ENCODE measurements at regions not wholly inside any gene's neighbourhood (a gene's known extent, or its start where the extent isn't known, plus 50 kb on each side); places are given as distances from the start of the nearest gene placed in this dataset.

DNA sequence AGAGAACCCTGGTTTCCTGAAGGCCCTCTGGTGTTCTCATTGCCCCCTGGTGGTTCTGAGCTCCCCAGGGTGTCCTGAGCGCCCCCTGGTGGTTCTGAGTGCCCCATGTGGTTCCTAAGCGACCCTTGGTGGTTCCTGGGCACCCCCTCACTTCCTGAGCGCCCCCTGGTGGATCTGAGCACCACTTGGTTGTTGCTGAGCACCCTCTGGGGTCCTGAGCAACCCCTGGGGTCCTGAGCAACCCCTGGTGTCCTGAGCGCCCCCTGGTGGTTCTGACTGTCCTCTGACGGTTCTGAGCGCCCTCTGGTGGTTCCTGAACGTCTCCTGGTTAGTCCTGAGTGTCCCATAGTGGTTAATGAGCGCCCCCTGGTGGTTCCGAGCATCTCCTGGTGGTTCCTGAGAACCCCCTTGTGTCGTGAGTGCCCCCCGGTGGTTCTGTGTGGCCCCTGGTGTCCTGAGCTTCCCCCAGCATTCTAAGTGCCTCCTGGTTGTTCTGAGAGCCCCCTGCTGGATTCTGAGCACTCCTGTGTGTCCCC is 568.3 kb downstream of the TMEM121 start:
- no peaks in the 10 kb centered on the region for H3K79me2 ChIP-seq (ENCODE audit: insufficient read depth, low read length)
- no CpG with 5 or more reads among the region's 11 CpGs for WGBS (ENCODE audit: low lambda C conversion rate)
- H3K27me3 ChIP-seq (ENCODE audit: control insufficient read depth in 1 of 2, insufficient read depth in 2 of 2, low read length in 2 of 2), result no peaks in the 10 kb centered on the region
- DNase-seq (ENCODE audit: low spot score) (peak; percentile 42), FAIRE-seq (no peak), ATAC-seq (no peak)
- no peak overlapping the region for H3K4me3 ChIP-seq (replicated peaks in 1 of 3; ENCODE audit: insufficient read depth in 1 of 3, low read depth in 2 of 3, low read length in 3 of 3)
- no peak overlapping the region for H2AFZ ChIP-seq (ENCODE audit: low read length)
- CTCF ChIA-PET (ENCODE audit: low intra/inter-chr PET ratio, low total read pairs), result interaction anchor here (0.8 to 1.8 kb wide), 10 partner anchors 47 to 323 kb away, joined by 3 to 9 read pairs (median 4); no protein-coding TSS in a partner anchor
- no peaks in the 10 kb centered on the region for H3K4me1 ChIP-seq (ENCODE audit: insufficient read depth, low read length)
- POLR2A ChIA-PET, result no interaction called here
- H4K20me1 ChIP-seq (ENCODE audit: insufficient read depth, low read length), result no peaks in the 10 kb centered on the region
- in situ Hi-C loops (cut with HindIII; ENCODE audit: extremely low pct_ligation_motif_present, low pct_unique_long_range_greater_than_20kb) (no loop called here), intact Hi-C loops (cut with micrococcal nuclease; ENCODE audit: unreplicated experiment) (no loop called here)
- TF ChIP-seq KDM5A (IDR thresholded peaks at IDR 0.05; ENCODE audit: borderline replicate concordance, low read length) (no peak), ZFP37 (CRISPR knock-in tag; IDR thresholded peaks at IDR 0.05; ENCODE audit: borderline replicate concordance) (no peak), ZNF547 (CRISPR knock-in tag; IDR thresholded peaks at IDR 0.05) (no peak), SRSF9 (IDR thresholded peaks at IDR 0.05; ENCODE audit: borderline replicate concordance, insufficient read depth, low read depth, low read length, poor library complexity, severe bottlenecking) (no peak)
- TF ChIP-seq, protein P1, sequence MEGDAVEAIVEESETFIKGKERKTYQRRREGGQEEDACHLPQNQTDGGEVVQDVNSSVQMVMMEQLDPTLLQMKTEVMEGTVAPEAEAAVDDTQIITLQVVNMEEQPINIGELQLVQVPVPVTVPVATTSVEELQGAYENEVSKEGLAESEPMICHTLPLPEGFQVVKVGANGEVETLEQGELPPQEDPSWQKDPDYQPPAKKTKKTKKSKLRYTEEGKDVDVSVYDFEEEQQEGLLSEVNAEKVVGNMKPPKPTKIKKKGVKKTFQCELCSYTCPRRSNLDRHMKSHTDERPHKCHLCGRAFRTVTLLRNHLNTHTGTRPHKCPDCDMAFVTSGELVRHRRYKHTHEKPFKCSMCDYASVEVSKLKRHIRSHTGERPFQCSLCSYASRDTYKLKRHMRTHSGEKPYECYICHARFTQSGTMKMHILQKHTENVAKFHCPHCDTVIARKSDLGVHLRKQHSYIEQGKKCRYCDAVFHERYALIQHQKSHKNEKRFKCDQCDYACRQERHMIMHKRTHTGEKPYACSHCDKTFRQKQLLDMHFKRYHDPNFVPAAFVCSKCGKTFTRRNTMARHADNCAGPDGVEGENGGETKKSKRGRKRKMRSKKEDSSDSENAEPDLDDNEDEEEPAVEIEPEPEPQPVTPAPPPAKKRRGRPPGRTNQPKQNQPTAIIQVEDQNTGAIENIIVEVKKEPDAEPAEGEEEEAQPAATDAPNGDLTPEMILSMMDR (CRISPR knock-in tag; IDR thresholded peaks at IDR 0.05), result peak; percentile 66
- H3K36me3 ChIP-seq (replicated peaks in 1 of 2; ENCODE audit: control insufficient read depth in 1 of 2, insufficient read depth in 2 of 2, low read length in 2 of 2), result no peaks in the 10 kb centered on the region
- no TSS peak for BruUV-seq (replicated peaks)
- H3K9ac ChIP-seq (ENCODE audit: insufficient read depth, low read depth, low read length), result no peak overlapping the region
- H3K9me3 ChIP-seq (ENCODE audit: low read length), result peaks cover 8% of the 10 kb centered on the region
- no peak overlapping the region for H3K27ac ChIP-seq (ENCODE audit: extremely low read length, insufficient read depth, low read length)
- H3K4me2 ChIP-seq (ENCODE audit: low read depth, low read length), result no peak overlapping the region

DNA sequence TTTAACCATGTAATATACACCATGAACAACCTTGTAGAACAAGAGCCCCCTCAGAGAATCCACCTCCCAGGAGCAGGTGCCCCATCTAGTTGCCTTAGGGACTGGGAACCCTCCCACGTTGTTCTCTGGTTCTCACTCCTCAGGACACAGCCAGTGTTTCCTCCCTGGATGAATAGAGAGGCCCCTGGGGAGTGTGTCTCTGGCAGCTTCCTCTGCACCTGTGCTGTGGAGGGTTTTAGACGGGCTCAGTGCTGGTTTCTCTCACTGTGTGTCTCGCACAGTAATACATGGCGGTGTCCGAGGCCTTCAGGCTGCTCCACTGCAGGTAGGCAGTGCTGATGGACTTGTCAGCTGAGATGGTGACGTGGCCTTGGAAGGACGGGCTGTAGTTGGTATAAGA is 581.3 kb downstream of the TMEM121 start:
- in situ Hi-C loops (cut with HindIII; ENCODE audit: extremely low pct_ligation_motif_present, low pct_unique_long_range_greater_than_20kb) (no loop called here), intact Hi-C loops (cut with micrococcal nuclease; ENCODE audit: unreplicated experiment) (no loop called here)
- H3K36me3 ChIP-seq (replicated peaks in 1 of 2; ENCODE audit: control insufficient read depth in 1 of 2, insufficient read depth in 2 of 2, low read length in 2 of 2), result no peaks in the 10 kb centered on the region
- no peak for ATAC-seq
- no peak overlapping the region for H2AFZ ChIP-seq (ENCODE audit: low read length)
- FAIRE-seq, result no peak
- H4K20me1 ChIP-seq (ENCODE audit: insufficient read depth, low read length), result no peaks in the 10 kb centered on the region
- no peaks in the 10 kb centered on the region for H3K9me3 ChIP-seq (ENCODE audit: low read length)
- H3K27ac ChIP-seq (ENCODE audit: extremely low read length, insufficient read depth, low read length), result no peak overlapping the region
- no peak overlapping the region for H3K9ac ChIP-seq (ENCODE audit: insufficient read depth, low read depth, low read length)
- TF ChIP-seq ZFX (CRISPR knock-in tag; IDR thresholded peaks at IDR 0.05; ENCODE audit: low read depth), result no peak
- POLR2A ChIA-PET, result no interaction called here
- WGBS (ENCODE audit: low lambda C conversion rate), result 20% methylated on average over 5 of the region's 7 CpGs
- H3K4me1 ChIP-seq (ENCODE audit: insufficient read depth, low read length), result no peaks in the 10 kb centered on the region
- no peak overlapping the region for H3K4me2 ChIP-seq (ENCODE audit: low read depth, low read length)
- H3K4me3 ChIP-seq (replicated peaks in 1 of 3; ENCODE audit: insufficient read depth in 1 of 3, low read depth in 2 of 3, low read length in 3 of 3), result no peak overlapping the region
- BruUV-seq (replicated peaks), result no TSS peak
- H3K79me2 ChIP-seq (ENCODE audit: insufficient read depth, low read length), result no peaks in the 10 kb centered on the region
- DNase-seq (ENCODE audit: low spot score), result no peak
- 0 out of 5 replicates have a peak, but pooled peaks cover 0 to 4% of the 10 kb centered on the region in 2 experiments for H3K27me3 ChIP-seq (ENCODE audit: control insufficient read depth in 1 of 2, insufficient read depth in 2 of 2, low read length in 2 of 2)
- CTCF ChIA-PET (ENCODE audit: low intra/inter-chr PET ratio, low total read pairs), result no interaction called here

Measured in HepG2 (cell line).